ENCODE measurements at regions not wholly inside any gene's neighbourhood (a gene's known extent, or its start where the extent isn't known, plus 50 kb on each side); places are given as distances from the start of the nearest gene placed in this dataset.

GRCh38 chr9:73573235-73573634 lies 421.6 kb downstream of the ANXA1 start:
- no peaks in the 10 kb centered on the region for H3K36me3 ChIP-seq (ENCODE audit: control insufficient read depth in 2 of 2, extremely low read depth in 1 of 2, insufficient read depth in 1 of 2, low read length in 1 of 2)
- ChIA-PET CTCF (no interaction called here), POLR2A (no interaction called here)
- H3K9me3 Mint-ChIP-seq: no peaks in the 10 kb centered on the region
- no peaks in the 10 kb centered on the region for H3K36me3 Mint-ChIP-seq
- no peak overlapping the region for H3K27ac Mint-ChIP-seq
- H3K4me3 Mint-ChIP-seq: no peak overlapping the region
- H3K4me3 ChIP-seq (ENCODE audit: control insufficient read depth in 1 of 2, extremely low read depth in 1 of 2, low read length in 1 of 2): no peak overlapping the region
- no peaks in the 10 kb centered on the region for H3K4me1 Mint-ChIP-seq
- no peaks in the 10 kb centered on the region for H3K27me3 ChIP-seq (replicated peaks in 1 of 2; ENCODE audit: control insufficient read depth in 2 of 2, extremely low read depth in 1 of 2, insufficient read depth in 2 of 2, low read length in 1 of 2)
- 87% methylated on average over 2 of the region's 4 CpGs for WGBS (ENCODE audit: insufficient coverage)
- no peaks in the 10 kb centered on the region for H3K27me3 Mint-ChIP-seq
- H3K9me3 ChIP-seq: no peaks in the 10 kb centered on the region
- ATAC-seq (replicated peaks in 1 of 4) (no peak), DNase-seq (no peak)
- H3K27ac ChIP-seq (ENCODE audit: low read length): no peak overlapping the region
- no peaks in the 10 kb centered on the region for H3K4me1 ChIP-seq (ENCODE audit: control insufficient read depth in 1 of 2, extremely low read depth in 1 of 2, insufficient read depth in 2 of 2, low read length in 2 of 2)

DNA sequence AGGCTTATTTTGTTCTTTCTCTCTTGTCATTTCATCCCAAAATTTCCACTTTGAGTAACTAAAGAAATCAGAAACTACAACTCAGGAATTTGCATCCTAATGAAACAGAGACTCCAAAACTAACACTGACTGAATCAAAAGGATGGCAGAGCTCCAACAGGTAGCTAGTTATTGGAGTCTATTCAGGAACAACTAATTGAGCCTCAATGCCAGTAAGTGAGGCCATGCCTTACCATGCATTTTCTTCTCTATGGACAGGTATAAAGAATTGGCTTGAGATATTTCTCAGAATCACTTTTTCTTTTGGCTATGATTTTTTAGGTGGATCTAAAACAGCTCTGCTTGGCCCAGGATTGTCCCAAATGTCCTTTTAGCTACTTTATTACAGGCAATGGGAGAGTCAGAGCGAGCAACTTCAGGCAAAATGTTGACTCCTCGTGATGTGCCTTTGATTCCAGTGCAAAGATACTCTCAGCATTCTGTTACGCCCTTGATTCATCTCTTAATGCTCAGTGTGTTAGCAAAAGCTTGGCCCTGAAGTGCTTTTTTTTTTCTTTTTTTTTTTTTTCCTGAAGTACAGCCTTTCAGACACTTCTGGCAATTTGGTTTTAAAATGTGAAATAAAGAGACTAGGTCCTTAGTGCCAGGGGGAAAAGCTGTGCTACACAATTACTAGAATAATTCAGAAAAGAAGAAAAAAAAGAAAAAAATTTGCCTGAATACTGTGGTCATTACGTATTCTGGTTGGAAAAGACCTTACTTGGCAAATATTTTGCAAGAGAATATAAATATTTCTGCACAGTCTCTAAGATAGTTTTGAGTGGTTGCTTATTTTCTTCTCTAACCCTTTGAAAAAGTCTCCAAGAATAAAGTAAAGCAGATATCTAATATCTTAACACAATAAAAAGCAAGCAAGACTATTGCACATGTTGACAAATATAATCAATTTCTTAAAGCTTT lies 423.7 kb downstream of the ANXA1 start:
- Histone ChIP-seq H3K4me1 (ENCODE audit: control insufficient read depth in 1 of 2, extremely low read depth in 1 of 2, insufficient read depth in 2 of 2, low read length in 2 of 2) (no peaks in the 10 kb centered on the region), H3K9me3 (no peaks in the 10 kb centered on the region), H3K36me3 (ENCODE audit: control insufficient read depth in 2 of 2, extremely low read depth in 1 of 2, insufficient read depth in 1 of 2, low read length in 1 of 2) (no peaks in the 10 kb centered on the region), H3K4me3 (ENCODE audit: control insufficient read depth in 1 of 2, extremely low read depth in 1 of 2, low read length in 1 of 2) (no peak overlapping the region), H3K27ac (ENCODE audit: low read length) (no peak overlapping the region), H3K27me3 (replicated peaks in 1 of 2; ENCODE audit: control insufficient read depth in 2 of 2, extremely low read depth in 1 of 2, insufficient read depth in 2 of 2, low read length in 1 of 2) (no peaks in the 10 kb centered on the region)
- ATAC-seq (replicated peaks in 1 of 4): no peak
- H3K9me3 Mint-ChIP-seq: no peaks in the 10 kb centered on the region
- POLR2A ChIA-PET: interaction anchor here in 1 of 2 donors (0.6 to 0.7 kb wide), 2 partner anchors 199 to 319 kb away, joined by 3 read pairs; no protein-coding TSS in a partner anchor
- no peak for DNase-seq
- H3K4me1 Mint-ChIP-seq: no peaks in the 10 kb centered on the region
- no peak overlapping the region for H3K4me3 Mint-ChIP-seq
- no peaks in the 10 kb centered on the region for H3K36me3 Mint-ChIP-seq
- 71% methylated on average over 3 of the region's 4 CpGs for WGBS (ENCODE audit: insufficient coverage)
- CTCF ChIA-PET: no interaction called here
- no peak overlapping the region for H3K27ac Mint-ChIP-seq
- no peaks in the 10 kb centered on the region for H3K27me3 Mint-ChIP-seq

DNA sequence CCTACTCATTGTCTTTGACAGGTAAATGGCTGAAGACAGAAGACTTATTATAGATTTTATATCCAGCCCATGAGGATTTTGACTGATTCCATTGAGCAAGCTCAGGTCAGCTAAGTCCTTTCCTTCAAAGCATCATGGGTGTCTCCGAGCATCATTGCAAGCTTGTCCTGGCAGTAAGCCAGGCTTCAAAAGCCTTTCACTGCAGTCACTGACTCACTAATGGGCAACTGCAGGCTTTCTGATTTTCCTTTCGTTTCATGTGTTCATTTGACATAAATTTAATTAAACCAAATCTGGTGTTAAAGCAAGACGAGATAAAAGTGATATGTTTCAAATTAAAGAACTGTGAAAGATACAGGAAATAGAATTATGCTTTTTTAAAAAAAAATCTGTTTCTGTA lies 426.2 kb downstream of the ANXA1 start:
- CTCF ChIA-PET: no interaction called here
- WGBS (ENCODE audit: insufficient coverage): 83% methylated on average over 1 of the region's 3 CpGs

GRCh38 chr9:73579823-73580222 lies 428.2 kb downstream of the ANXA1 start:
- H3K27ac Mint-ChIP-seq: no peak overlapping the region
- H3K9me3 ChIP-seq: no peaks in the 10 kb centered on the region
- DNase-seq (no peak), ATAC-seq (replicated peaks in 1 of 4) (no peak)
- no peaks in the 10 kb centered on the region for H3K4me1 ChIP-seq (ENCODE audit: control insufficient read depth in 1 of 2, extremely low read depth in 1 of 2, insufficient read depth in 2 of 2, low read length in 2 of 2)
- no peaks in the 10 kb centered on the region for H3K9me3 Mint-ChIP-seq
- CTCF ChIA-PET: no interaction called here
- 67% methylated on average over 1 of the region's 2 CpGs for WGBS (ENCODE audit: insufficient coverage)
- no peak overlapping the region for H3K4me3 Mint-ChIP-seq
- H3K27me3 Mint-ChIP-seq: no peaks in the 10 kb centered on the region
- no peak overlapping the region for H3K27ac ChIP-seq (ENCODE audit: low read length)
- H3K27me3 ChIP-seq (replicated peaks in 1 of 2; ENCODE audit: control insufficient read depth in 2 of 2, extremely low read depth in 1 of 2, insufficient read depth in 2 of 2, low read length in 1 of 2): no peaks in the 10 kb centered on the region
- no peaks in the 10 kb centered on the region for H3K36me3 ChIP-seq (ENCODE audit: control insufficient read depth in 2 of 2, extremely low read depth in 1 of 2, insufficient read depth in 1 of 2, low read length in 1 of 2)
- POLR2A ChIA-PET: no interaction called here
- no peaks in the 10 kb centered on the region for H3K36me3 Mint-ChIP-seq
- H3K4me3 ChIP-seq (ENCODE audit: control insufficient read depth in 1 of 2, extremely low read depth in 1 of 2, low read length in 1 of 2): no peak overlapping the region
- H3K4me1 Mint-ChIP-seq: no peaks in the 10 kb centered on the region

More for the DNA sequence above, 426.2 kb downstream of the ANXA1 start:
- ATAC-seq (replicated peaks in 1 of 4) (no peak), DNase-seq (no peak)
- Histone ChIP-seq H3K36me3 (ENCODE audit: control insufficient read depth in 2 of 2, extremely low read depth in 1 of 2, insufficient read depth in 1 of 2, low read length in 1 of 2) (no peaks in the 10 kb centered on the region), H3K27ac (ENCODE audit: low read length) (no peak overlapping the region), H3K9me3 (no peaks in the 10 kb centered on the region), H3K27me3 (replicated peaks in 1 of 2; ENCODE audit: control insufficient read depth in 2 of 2, extremely low read depth in 1 of 2, insufficient read depth in 2 of 2, low read length in 1 of 2) (no peaks in the 10 kb centered on the region), H3K4me3 (ENCODE audit: control insufficient read depth in 1 of 2, extremely low read depth in 1 of 2, low read length in 1 of 2) (no peak overlapping the region), H3K4me1 (ENCODE audit: control insufficient read depth in 1 of 2, extremely low read depth in 1 of 2, insufficient read depth in 2 of 2, low read length in 2 of 2) (no peaks in the 10 kb centered on the region)
- Mint-ChIP-seq H3K36me3 (no peaks in the 10 kb centered on the region), H3K9me3 (no peaks in the 10 kb centered on the region), H3K4me3 (no peak overlapping the region), H3K27ac (no peak overlapping the region), H3K4me1 (no peaks in the 10 kb centered on the region), H3K27me3 (no peaks in the 10 kb centered on the region)
- POLR2A ChIA-PET: no interaction called here

DNA sequence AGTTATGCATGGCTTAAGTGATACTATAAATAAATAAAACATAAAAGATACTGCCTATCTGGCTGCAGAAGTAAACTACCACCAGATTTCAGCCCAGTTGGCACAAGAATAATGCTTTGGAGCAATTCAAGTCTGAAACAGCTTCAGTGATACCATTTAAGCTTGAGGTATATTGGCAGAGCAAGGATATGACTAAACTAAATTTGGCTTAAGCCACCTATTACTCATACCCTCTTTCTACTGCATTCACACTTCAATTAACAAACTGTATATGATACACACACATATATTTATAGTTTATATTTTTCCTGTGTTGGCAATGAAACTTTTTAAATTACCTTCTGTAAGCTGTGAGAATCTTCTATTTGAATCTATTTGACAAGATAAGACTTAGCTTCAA lies 431.9 kb downstream of the ANXA1 start:
- ATAC-seq (replicated peaks in 1 of 4) (no peak), DNase-seq (no peak)
- Histone ChIP-seq H3K4me1 (ENCODE audit: control insufficient read depth in 1 of 2, extremely low read depth in 1 of 2, insufficient read depth in 2 of 2, low read length in 2 of 2) (no peaks in the 10 kb centered on the region), H3K27me3 (replicated peaks in 1 of 2; ENCODE audit: control insufficient read depth in 2 of 2, extremely low read depth in 1 of 2, insufficient read depth in 2 of 2, low read length in 1 of 2) (no peaks in the 10 kb centered on the region), H3K27ac (ENCODE audit: low read length) (no peak overlapping the region), H3K9me3 (no peaks in the 10 kb centered on the region), H3K36me3 (ENCODE audit: control insufficient read depth in 2 of 2, extremely low read depth in 1 of 2, insufficient read depth in 1 of 2, low read length in 1 of 2) (no peaks in the 10 kb centered on the region), H3K4me3 (ENCODE audit: control insufficient read depth in 1 of 2, extremely low read depth in 1 of 2, low read length in 1 of 2) (no peak overlapping the region)
- POLR2A ChIA-PET: no interaction called here
- H3K27me3 Mint-ChIP-seq: no peaks in the 10 kb centered on the region
- H3K4me1 Mint-ChIP-seq: no peaks in the 10 kb centered on the region
- H3K4me3 Mint-ChIP-seq: no peak overlapping the region
- no peaks in the 10 kb centered on the region for H3K36me3 Mint-ChIP-seq
- no peak overlapping the region for H3K27ac Mint-ChIP-seq
- CTCF ChIA-PET: no interaction called here
- H3K9me3 Mint-ChIP-seq: peaks cover 0 to 9% (median 4%) of the 10 kb centered on the region in 3 donors

DNA sequence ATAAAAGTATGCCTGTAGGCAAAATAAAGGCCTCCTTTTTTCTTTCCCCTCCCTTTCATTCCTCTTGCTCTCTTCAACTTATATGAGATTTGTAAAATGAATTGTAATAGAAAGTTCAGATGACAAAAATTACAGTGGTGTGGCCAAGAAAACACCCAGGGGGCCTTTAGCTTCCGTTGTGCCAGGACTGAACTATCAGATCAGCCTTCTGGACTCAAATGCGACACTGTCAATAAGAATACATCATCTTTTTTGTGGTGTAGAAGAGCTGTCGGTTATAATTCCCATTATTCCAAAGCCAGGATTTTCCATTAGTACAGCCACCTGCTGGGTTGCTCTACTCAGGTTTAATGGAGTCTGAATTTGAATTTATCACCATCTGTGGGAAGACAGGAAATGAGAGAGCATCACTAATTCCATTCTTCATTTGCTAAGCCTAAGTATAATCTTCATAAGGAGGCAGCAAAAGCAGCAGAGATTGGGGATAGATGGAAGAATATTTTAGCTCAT lies 443.4 kb downstream of the ANXA1 start:
- POLR2A ChIA-PET: no interaction called here
- no peaks in the 10 kb centered on the region for H3K27me3 ChIP-seq (replicated peaks in 1 of 2; ENCODE audit: control insufficient read depth in 2 of 2, extremely low read depth in 1 of 2, insufficient read depth in 2 of 2, low read length in 1 of 2)
- H3K36me3 ChIP-seq (ENCODE audit: control insufficient read depth in 2 of 2, extremely low read depth in 1 of 2, insufficient read depth in 1 of 2, low read length in 1 of 2): no peaks in the 10 kb centered on the region
- H3K4me3 Mint-ChIP-seq: no peak overlapping the region
- H3K4me1 Mint-ChIP-seq: no peaks in the 10 kb centered on the region
- H3K4me1 ChIP-seq (ENCODE audit: control insufficient read depth in 1 of 2, extremely low read depth in 1 of 2, insufficient read depth in 2 of 2, low read length in 2 of 2): no peaks in the 10 kb centered on the region
- no peak for DNase-seq
- no CpG with 5 or more reads among the region's 3 CpGs for WGBS (ENCODE audit: insufficient coverage)
- no peaks in the 10 kb centered on the region for H3K27me3 Mint-ChIP-seq
- peaks cover 0 to 3% (median 0%) of the 10 kb centered on the region in 3 donors for H3K9me3 Mint-ChIP-seq
- H3K4me3 ChIP-seq (ENCODE audit: control insufficient read depth in 1 of 2, extremely low read depth in 1 of 2, low read length in 1 of 2): no peak overlapping the region
- H3K27ac Mint-ChIP-seq: no peak overlapping the region
- H3K9me3 ChIP-seq: no peaks in the 10 kb centered on the region
- no peak for ATAC-seq (replicated peaks in 1 of 4)
- CTCF ChIA-PET: no interaction called here
- H3K27ac ChIP-seq (ENCODE audit: low read length): no peak overlapping the region
- H3K36me3 Mint-ChIP-seq: no peaks in the 10 kb centered on the region

Measured in T-cell (primary cell).